Gastroesophageal sphincter (tissue), 4 donors: ENCODE measurements at regions not wholly inside any gene's neighbourhood (a gene's known extent, or its start where the extent isn't known, plus 50 kb on each side); places are given as distances from the start of the nearest gene placed in this dataset.

Source experiments
- ATAC-seq: fragments of 150-250 bp; one replicate; pipeline ENCODE4 v1.9.1; 2016; ENCODE audit warnings: mild to moderate bottlenecking, moderate library complexity
- H3K27ac ChIP-seq, 4 donors: fragments of 200-600 bp; sonication (generic) in 3 of 4; 1 replicate in 3 of 4; 2 replicates in 1 of 4; pipeline ENCODE4 v1.5.1; 2016 to 2019
- H3K27me3 ChIP-seq: fragments of 200-600 bp; sonication (generic); one replicate; pipeline ENCODE4 v1.5.1; 2019
- H3K36me3 ChIP-seq, 2 donors: fragments of 200-600 bp; sonication (generic); one replicate each; pipeline ENCODE4 v1.5.1; 2019; ENCODE audit warnings: control low read depth in 1 of 2
- H3K4me1 ChIP-seq, 3 donors: fragments of 200-600 bp; sonication (generic); 1 replicate in 2 of 3; 2 replicates in 1 of 3; pipeline ENCODE4 v1.5.1; 2016 to 2019; ENCODE audit warnings: control low read depth in 2 of 3
- H3K4me3 ChIP-seq, 2 donors: fragments of 200-600 bp; sonication (generic); one replicate each; pipeline ENCODE4 v1.5.1; 2019; ENCODE audit warnings: mild to moderate bottlenecking in 1 of 2, moderate library complexity in 1 of 2
- H3K9me3 ChIP-seq, 3 donors: fragments of 200-600 bp; sonication (generic); one replicate each; pipeline ENCODE4 v1.5.1; 2017 to 2019; ENCODE audit warnings: control low read depth in 2 of 3
- EP300 ChIP-seq: sonication (generic); formaldehyde crosslinking; IDR thresholded peaks from one replicate; pipeline ENCODE4 v1.6.1; 2017; ENCODE audit warnings: antibody characterized with exemption, mild to moderate bottlenecking
- POLR2A ChIP-seq, 2 donors: fragments of 450-650 bp; IDR thresholded peaks; one replicate each; pipeline ENCODE4 v1.6.1; 2017; ENCODE audit warnings: antibody characterized with exemption in 2 of 2, mild to moderate bottlenecking in 2 of 2, moderate library complexity in 1 of 2
- POLR2AphosphoS5 ChIP-seq: sonication (generic); formaldehyde crosslinking; IDR thresholded peaks from one replicate; pipeline ENCODE4 v1.6.1; 2017; ENCODE audit warnings: antibody characterized with exemption
- WGBS, 2 donors: methylation state at CpG; one replicate each; pipeline ENCODE4 v1.1.5; 2018; ENCODE audit warnings: low coverage in 1 of 2; 5-methylcytosine and 5-hydroxymethylcytosine counted together
- TF ChIP-seq, protein P1 (sequence below), 4 experiments: fragments of 200-600 bp in 2 of 4; fragments of 450-650 bp in 2 of 4; sonication (generic) in 1 of 4; IDR thresholded peaks; one replicate each; pipeline ENCODE4 v1.5.1; 2017 to 2019; ENCODE audit warnings: antibody characterized with exemption in 4 of 4, mild to moderate bottlenecking in 2 of 4, moderate library complexity in 2 of 4

DNA sequence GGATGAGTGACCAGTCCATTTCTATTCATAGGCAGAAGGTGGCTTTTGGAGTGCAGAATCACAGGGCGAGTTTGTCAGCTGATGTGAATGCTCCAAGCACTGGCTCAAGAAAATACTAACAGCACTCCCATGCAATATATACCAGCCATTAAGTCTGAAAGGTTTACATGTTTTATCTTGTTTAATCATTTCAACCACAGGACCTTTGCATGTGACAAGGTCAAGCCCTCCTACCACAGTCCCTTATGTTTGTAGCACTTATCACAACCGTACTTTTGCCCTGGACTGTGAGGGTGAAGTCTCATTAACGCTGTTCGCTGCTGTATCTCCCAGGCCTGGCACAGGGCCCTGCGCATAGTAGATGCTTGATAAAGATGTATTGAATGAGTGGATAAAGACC lies 99.3 kb upstream of the PMEPA1 start:
- TF ChIP-seq, protein P1, sequence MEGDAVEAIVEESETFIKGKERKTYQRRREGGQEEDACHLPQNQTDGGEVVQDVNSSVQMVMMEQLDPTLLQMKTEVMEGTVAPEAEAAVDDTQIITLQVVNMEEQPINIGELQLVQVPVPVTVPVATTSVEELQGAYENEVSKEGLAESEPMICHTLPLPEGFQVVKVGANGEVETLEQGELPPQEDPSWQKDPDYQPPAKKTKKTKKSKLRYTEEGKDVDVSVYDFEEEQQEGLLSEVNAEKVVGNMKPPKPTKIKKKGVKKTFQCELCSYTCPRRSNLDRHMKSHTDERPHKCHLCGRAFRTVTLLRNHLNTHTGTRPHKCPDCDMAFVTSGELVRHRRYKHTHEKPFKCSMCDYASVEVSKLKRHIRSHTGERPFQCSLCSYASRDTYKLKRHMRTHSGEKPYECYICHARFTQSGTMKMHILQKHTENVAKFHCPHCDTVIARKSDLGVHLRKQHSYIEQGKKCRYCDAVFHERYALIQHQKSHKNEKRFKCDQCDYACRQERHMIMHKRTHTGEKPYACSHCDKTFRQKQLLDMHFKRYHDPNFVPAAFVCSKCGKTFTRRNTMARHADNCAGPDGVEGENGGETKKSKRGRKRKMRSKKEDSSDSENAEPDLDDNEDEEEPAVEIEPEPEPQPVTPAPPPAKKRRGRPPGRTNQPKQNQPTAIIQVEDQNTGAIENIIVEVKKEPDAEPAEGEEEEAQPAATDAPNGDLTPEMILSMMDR (IDR thresholded peaks at IDR 0.05): no peak
- TF ChIP-seq EP300 (no peak), POLR2AphosphoS5 (no peak), POLR2A (IDR thresholded peaks at IDR 0.05) (no peak)
- 92 to 93% methylated on average over 2 to 5 of the region's 5 CpGs for WGBS, 2 donors
- no peak overlapping the region for H3K27ac ChIP-seq

GRCh38 chr20:57808264-57809070 lies 98.7 kb upstream of the PMEPA1 start:
- WGBS, 2 donors: 61 to 76% methylated on average over 3 to 5 of the region's 9 CpGs
- Histone ChIP-seq H3K27ac (no peak overlapping the region), H3K27me3 (no peaks in the 10 kb centered on the region), H3K9me3 (no peaks in the 10 kb centered on the region), H3K4me1 (peaks cover 0 to 8% (median 0%) of the 10 kb centered on the region in 3 donors), H3K4me3 (no peak overlapping the region), H3K36me3 (no peaks in the 10 kb centered on the region)
- TF ChIP-seq POLR2AphosphoS5 (no peak), POLR2A (IDR thresholded peaks at IDR 0.05) (no peak)
- no peak for ATAC-seq

More for the DNA sequence above, 99.3 kb upstream of the PMEPA1 start:
- no peaks in the 10 kb centered on the region for H3K36me3 ChIP-seq
- no peak overlapping the region for H3K4me3 ChIP-seq
- no peaks in the 10 kb centered on the region for H3K9me3 ChIP-seq
- ATAC-seq: no peak
- H3K27me3 ChIP-seq: no peaks in the 10 kb centered on the region
- peaks cover 0 to 8% (median 0%) of the 10 kb centered on the region in 3 donors for H3K4me1 ChIP-seq

DNA sequence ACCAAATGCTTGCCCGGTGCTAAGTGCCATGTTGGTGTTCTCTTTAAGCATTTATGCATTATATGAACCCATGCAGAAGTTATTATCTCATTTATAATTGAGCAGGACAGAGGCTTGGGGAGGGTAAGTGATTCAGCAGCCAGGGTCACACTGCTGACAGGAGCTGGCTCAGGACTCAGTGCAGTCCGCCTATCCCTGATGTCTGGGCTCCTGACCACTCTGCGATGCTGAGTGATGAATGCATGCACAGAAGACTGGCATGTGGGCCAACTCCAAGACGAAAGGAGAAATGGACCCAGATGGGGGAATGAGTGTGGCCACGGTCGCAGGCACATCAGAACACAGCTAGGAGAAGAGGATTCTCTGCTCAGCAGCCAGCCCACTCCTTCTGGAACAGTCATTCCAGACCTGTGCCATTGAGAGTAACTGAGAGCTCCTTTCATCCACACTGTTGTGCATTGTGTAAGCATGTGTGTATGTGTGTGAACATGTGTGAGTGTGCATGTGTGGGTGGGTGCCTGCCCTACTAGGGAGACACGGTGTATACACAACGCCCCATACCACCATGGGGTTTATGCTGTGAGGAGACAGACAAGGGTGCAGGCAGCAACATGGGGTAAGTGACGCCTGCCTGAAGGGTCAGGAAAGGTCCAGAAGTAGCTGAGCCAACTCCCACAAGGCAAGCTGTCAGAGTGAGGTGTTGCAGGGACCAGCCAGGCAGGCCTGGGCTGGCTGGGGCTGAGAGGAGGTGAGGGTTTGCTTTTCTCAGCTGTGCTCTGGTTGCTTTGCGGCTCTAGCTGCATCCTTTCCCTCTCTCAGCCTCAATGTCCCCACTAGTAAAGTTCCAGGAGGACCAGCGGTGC lies 97.8 kb upstream of the PMEPA1 start:
- H3K4me1 ChIP-seq: peaks cover 0 to 8% (median 0%) of the 10 kb centered on the region in 3 donors
- H3K9me3 ChIP-seq: no peaks in the 10 kb centered on the region
- H3K4me3 ChIP-seq: no peak overlapping the region
- no peak for TF ChIP-seq EP300
- TF ChIP-seq POLR2A (IDR thresholded peaks at IDR 0.05): no peak
- no peak for TF ChIP-seq POLR2AphosphoS5
- TF ChIP-seq, protein P1 (IDR thresholded peaks at IDR 0.05): no peak
- H3K27me3 ChIP-seq: no peaks in the 10 kb centered on the region
- no peaks in the 10 kb centered on the region for H3K36me3 ChIP-seq
- no peak overlapping the region for H3K27ac ChIP-seq
- no peak for ATAC-seq
- 81 to 88% methylated on average over 7 of the region's 11 CpGs for WGBS, 2 donors

GRCh38 chr20:57806975-57807374 lies 97.2 kb upstream of the PMEPA1 start:
- H3K9me3 ChIP-seq: no peaks in the 10 kb centered on the region
- TF ChIP-seq, protein P1 (IDR thresholded peaks at IDR 0.05): no peak
- TF ChIP-seq POLR2AphosphoS5 (no peak), EP300 (no peak), POLR2A (IDR thresholded peaks at IDR 0.05) (no peak)
- ATAC-seq: no peak
- H3K4me3 ChIP-seq: no peak overlapping the region
- WGBS, 2 donors: 100% methylated on average over 1 of the region's 4 CpGs; no CpG with 5 or more reads in 1 of the 2 donors
- H3K27me3 ChIP-seq: no peaks in the 10 kb centered on the region
- no peak overlapping the region for H3K27ac ChIP-seq
- peaks cover 0 to 8% (median 0%) of the 10 kb centered on the region in 3 donors for H3K4me1 ChIP-seq
- no peaks in the 10 kb centered on the region for H3K36me3 ChIP-seq

DNA sequence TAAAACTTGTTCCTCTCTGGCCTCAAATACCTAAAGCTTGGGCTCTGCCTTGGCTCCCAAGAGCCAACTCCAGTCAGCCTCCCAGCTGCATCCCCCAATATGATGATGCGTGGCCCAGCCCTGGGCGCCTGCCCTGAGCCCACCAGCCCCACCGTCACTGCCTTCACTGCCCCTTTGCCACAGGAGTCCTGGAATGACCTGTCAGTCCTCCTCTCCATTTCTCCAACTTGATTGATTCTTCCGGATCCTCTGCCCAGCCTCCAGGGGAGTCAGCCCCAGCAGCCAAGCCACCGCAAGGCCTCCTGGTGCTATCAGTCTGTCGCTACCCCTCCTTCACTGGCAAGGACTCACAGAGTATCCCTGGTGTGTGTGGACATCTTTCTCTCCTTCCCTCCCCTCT lies 96.7 kb upstream of the PMEPA1 start:
- 94% methylated on average over 3 of the region's 6 CpGs; no CpG with 5 or more reads in 1 of the 2 donors for WGBS, 2 donors
- TF ChIP-seq, protein P1 (IDR thresholded peaks at IDR 0.05): no peak
- TF ChIP-seq EP300: no peak
- TF ChIP-seq POLR2A (IDR thresholded peaks at IDR 0.05): no peak
- no peak for TF ChIP-seq POLR2AphosphoS5

More for the DNA sequence above, 96.7 kb upstream of the PMEPA1 start:
- H3K27ac ChIP-seq: no peak overlapping the region
- peaks cover 0 to 6% (median 0%) of the 10 kb centered on the region in 3 donors for H3K4me1 ChIP-seq
- H3K4me3 ChIP-seq: no peak overlapping the region
- no peaks in the 10 kb centered on the region for H3K36me3 ChIP-seq
- H3K9me3 ChIP-seq: no peaks in the 10 kb centered on the region
- no peaks in the 10 kb centered on the region for H3K27me3 ChIP-seq
- ATAC-seq: no peak
